ENCODE measurements at regions not wholly inside any gene's neighbourhood (a gene's known extent, or its start where the extent isn't known, plus 50 kb on each side); places are given as distances from the start of the nearest gene placed in this dataset.

- TF ChIP-seq CTCF (IDR thresholded peaks at IDR 0.05) = no peak
- no peak for TF ChIP-seq POLR2A (IDR thresholded peaks at IDR 0.05)
These were observed 298.0 kb upstream of the CTNNB1 start for GRCh38 chr3:40901298-40901697.

Data from testis (tissue), 2 donors.